H1 (cell line): ENCODE measurements at regions not wholly inside any gene's neighbourhood (a gene's known extent, or its start where the extent isn't known, plus 50 kb on each side); places are given as distances from the start of the nearest gene placed in this dataset.

ENCODE experiments used
- NRF1 ChIP-seq: IDR thresholded peaks from 2 replicates; pipeline ENCODE4 v1.6.1; 2011; ENCODE audit warnings: mild to moderate bottlenecking, low read depth, low read length, improper control_type of control experiment
- RBBP5 ChIP-seq: IDR thresholded peaks from 2 replicates; pipeline ENCODE4 v1.7.1; 2012; ENCODE audit warnings: low read depth, mild to moderate bottlenecking, inconsistent platforms, low read length, moderate library complexity, borderline replicate concordance
- SIRT6 ChIP-seq: IDR thresholded peaks from one replicate; pipeline ENCODE4 v1.7.1; 2012; ENCODE audit warnings: low read length, inconsistent platforms
- SP4 ChIP-seq: IDR thresholded peaks from 2 replicates; pipeline ENCODE4 v1.6.1; 2012; ENCODE audit warnings: low read length, inconsistent platforms
- SUZ12 ChIP-seq: fragments of 200-600 bp; sonication (generic); IDR thresholded peaks from 2 replicates; pipeline ENCODE4 v1.6.1; 2012; ENCODE audit warnings: mild to moderate bottlenecking, inconsistent platforms, low read length, moderate library complexity, mixed read lengths
- TF ChIP-seq, protein P1 (sequence below): fragments of 300-600 bp; sonication (generic); IDR thresholded peaks from 2 replicates; pipeline ENCODE4 v1.7.1; 2012; ENCODE audit warnings: low read length, moderate library complexity, mild to moderate bottlenecking, inconsistent platforms; ENCODE audit not compliant: insufficient replicate concordance

DNA sequence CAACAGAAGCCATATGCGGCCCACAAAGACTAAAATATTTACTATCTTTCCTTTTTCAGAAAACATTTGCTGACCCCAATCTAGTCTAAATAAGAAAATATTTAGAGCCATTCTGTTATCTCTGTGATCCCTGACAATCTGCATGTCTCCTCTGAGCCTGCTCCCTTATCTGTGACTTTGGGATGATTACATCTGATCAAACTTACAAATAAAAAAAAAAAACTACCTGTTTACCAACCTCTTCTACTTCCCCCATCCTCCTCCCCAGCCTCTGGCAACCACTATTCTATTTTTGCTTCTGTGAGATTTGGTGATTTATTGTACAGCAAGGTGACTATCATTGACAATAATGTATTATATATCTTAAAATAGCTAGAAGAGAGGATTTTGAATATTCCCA is 176.3 kb upstream of the CD180 start (continued):
- TF ChIP-seq, protein P1, sequence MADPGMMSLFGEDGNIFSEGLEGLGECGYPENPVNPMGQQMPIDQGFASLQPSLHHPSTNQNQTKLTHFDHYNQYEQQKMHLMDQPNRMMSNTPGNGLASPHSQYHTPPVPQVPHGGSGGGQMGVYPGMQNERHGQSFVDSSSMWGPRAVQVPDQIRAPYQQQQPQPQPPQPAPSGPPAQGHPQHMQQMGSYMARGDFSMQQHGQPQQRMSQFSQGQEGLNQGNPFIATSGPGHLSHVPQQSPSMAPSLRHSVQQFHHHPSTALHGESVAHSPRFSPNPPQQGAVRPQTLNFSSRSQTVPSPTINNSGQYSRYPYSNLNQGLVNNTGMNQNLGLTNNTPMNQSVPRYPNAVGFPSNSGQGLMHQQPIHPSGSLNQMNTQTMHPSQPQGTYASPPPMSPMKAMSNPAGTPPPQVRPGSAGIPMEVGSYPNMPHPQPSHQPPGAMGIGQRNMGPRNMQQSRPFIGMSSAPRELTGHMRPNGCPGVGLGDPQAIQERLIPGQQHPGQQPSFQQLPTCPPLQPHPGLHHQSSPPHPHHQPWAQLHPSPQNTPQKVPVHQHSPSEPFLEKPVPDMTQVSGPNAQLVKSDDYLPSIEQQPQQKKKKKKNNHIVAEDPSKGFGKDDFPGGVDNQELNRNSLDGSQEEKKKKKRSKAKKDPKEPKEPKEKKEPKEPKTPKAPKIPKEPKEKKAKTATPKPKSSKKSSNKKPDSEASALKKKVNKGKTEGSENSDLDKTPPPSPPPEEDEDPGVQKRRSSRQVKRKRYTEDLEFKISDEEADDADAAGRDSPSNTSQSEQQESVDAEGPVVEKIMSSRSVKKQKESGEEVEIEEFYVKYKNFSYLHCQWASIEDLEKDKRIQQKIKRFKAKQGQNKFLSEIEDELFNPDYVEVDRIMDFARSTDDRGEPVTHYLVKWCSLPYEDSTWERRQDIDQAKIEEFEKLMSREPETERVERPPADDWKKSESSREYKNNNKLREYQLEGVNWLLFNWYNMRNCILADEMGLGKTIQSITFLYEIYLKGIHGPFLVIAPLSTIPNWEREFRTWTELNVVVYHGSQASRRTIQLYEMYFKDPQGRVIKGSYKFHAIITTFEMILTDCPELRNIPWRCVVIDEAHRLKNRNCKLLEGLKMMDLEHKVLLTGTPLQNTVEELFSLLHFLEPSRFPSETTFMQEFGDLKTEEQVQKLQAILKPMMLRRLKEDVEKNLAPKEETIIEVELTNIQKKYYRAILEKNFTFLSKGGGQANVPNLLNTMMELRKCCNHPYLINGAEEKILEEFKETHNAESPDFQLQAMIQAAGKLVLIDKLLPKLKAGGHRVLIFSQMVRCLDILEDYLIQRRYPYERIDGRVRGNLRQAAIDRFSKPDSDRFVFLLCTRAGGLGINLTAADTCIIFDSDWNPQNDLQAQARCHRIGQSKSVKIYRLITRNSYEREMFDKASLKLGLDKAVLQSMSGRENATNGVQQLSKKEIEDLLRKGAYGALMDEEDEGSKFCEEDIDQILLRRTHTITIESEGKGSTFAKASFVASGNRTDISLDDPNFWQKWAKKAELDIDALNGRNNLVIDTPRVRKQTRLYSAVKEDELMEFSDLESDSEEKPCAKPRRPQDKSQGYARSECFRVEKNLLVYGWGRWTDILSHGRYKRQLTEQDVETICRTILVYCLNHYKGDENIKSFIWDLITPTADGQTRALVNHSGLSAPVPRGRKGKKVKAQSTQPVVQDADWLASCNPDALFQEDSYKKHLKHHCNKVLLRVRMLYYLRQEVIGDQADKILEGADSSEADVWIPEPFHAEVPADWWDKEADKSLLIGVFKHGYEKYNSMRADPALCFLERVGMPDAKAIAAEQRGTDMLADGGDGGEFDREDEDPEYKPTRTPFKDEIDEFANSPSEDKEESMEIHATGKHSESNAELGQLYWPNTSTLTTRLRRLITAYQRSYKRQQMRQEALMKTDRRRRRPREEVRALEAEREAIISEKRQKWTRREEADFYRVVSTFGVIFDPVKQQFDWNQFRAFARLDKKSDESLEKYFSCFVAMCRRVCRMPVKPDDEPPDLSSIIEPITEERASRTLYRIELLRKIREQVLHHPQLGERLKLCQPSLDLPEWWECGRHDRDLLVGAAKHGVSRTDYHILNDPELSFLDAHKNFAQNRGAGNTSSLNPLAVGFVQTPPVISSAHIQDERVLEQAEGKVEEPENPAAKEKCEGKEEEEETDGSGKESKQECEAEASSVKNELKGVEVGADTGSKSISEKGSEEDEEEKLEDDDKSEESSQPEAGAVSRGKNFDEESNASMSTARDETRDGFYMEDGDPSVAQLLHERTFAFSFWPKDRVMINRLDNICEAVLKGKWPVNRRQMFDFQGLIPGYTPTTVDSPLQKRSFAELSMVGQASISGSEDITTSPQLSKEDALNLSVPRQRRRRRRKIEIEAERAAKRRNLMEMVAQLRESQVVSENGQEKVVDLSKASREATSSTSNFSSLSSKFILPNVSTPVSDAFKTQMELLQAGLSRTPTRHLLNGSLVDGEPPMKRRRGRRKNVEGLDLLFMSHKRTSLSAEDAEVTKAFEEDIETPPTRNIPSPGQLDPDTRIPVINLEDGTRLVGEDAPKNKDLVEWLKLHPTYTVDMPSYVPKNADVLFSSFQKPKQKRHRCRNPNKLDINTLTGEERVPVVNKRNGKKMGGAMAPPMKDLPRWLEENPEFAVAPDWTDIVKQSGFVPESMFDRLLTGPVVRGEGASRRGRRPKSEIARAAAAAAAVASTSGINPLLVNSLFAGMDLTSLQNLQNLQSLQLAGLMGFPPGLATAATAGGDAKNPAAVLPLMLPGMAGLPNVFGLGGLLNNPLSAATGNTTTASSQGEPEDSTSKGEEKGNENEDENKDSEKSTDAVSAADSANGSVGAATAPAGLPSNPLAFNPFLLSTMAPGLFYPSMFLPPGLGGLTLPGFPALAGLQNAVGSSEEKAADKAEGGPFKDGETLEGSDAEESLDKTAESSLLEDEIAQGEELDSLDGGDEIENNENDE = no peak
- TF ChIP-seq SUZ12 (no peak), SIRT6 (no peak), RBBP5 (no peak), NRF1 (no peak), SP4 (no peak)
